ENCODE measurements at regions not wholly inside any gene's neighbourhood (a gene's known extent, or its start where the extent isn't known, plus 50 kb on each side); places are given as distances from the start of the nearest gene placed in this dataset.
"Not testable (repeated sequence)": the region's sequence is repeated elsewhere in the genome, so short reads cannot be mapped to it uniquely, and the experiment has no call there.

DNA sequence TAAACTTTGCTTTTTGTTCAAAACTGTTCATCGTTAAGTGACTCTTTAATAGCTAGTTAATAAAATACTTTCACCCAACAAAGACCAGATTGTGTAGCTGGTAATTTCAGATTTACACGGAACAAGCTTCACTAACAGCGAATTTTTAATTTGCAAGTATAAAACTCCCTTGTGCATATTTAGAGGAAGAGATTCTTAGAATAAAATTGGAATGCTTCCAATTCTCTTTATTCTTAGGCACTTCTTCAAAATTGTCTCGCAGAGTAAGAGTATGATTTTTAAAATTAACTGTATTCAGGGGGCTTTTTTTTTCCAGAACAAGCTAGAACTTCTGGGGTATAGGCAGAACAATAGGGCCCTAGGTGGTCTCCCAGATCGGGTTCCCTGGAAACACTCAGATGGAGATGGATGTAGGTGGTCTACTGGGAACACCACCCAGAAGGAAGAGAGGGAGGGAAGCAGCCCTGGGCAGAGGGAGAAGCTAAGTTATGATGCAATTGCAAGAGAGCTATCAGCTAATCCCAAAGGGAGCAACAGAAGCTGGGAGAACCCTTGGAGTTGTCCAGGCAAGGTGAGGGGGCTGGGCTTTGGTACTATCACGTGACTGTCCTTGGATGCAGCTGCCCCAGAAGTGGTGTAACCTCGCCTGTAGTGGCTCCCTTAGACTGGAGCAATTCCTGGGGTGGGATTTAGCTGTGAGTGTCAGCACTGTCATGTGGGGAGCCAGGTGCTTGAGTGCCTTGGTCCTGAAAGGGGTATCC lies 151.7 kb upstream of the ASB18 start:
- DNase-seq: no peak

DNA sequence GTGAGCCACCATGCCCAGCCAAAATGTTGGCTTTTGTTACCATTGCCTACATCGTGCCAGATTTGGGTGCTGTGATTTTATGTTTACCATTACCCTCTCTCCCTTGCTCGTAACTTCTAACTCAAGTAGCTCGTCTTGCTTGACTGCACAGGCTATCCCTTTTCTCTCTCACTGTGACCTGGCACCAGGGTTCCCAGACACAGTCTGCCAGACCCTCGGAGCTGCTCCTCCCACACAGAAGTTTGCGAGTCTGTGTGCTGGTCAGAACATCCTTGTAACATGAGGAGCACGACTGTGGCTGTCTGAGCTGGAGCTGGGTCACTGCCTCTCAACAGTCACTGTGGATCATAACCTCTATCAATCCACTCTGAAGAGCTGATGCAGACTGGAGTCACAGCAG lies 152.5 kb upstream of the ACKR3 start:
- no peak for DNase-seq

DNA sequence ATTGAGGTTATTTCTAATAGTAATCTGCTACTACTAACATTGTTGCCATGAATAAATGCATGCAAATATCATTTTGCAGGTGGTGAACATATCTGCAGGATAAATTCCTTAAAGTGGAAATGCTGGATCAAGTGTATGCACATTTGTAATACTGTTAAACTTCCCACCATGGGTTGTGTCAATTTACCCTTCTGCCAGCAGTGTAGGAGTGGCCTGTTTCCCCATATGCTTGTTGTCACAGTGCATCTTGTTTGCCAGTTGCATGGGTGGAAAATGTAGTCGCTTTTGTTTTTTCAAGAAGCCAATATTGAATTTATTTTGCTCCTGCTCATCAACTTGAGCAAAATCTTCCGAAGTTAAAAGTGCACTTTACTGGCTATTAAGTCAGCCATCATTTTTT lies 139.0 kb upstream of the ACKR3 start:
- peak; percentile 20 for DNase-seq

DNA sequence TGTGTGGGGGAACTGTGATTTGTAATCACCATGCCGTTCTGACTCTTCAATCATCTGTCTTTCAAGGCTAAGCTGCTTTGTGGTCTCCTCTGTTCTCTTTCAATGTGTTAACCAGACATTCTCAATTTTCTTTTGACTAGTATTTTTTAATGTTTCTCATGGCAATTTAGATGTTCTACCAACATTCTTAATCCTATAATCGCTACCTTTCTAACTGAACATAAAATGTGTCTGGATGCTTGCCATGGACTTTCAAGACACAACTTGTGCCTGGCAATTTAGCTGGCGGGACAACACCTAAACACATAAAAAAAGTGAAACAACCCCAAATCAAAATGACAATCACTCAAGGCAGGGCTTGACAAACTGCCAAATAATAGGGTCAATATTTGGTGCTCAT lies 135.0 kb upstream of the ACKR3 start:
- peak; percentile 90 for DNase-seq

DNA sequence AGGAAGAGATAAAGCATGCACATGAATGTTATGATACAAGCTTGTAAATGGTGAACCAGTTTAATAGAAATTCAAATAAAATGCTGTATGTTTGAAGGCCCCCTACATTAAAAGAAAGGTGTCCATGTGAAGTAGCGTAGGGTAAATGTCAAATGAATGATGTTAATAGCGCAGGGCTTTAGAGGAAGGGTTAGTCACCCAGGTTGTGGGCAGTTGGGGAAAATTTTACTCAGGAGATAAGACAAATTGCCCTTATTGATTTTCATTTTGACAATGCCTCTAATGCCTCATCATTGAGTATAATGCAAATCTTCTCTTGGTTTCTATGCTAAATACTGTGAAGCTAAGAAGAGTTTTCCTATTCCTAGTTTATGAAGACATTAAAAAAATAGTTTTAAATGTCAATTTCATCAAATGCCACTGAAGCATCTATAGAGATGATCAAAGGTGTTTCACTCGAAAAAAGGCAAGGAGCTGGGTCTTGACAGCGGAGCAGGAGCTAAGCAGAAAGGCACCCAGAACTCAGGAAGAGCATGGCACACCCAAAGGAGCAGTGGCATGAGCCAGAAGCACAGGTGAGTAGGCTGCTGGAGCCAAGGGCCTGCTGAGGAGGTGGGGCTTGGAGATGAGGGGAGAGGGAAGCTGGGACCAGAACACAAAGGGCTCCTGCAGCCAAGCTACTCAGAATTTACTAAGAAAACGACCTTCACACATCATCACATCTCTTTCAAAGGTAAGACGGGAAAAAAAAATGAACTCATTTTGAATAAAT lies 129.3 kb upstream of the ACKR3 start:
- DNase-seq: no peak

DNA sequence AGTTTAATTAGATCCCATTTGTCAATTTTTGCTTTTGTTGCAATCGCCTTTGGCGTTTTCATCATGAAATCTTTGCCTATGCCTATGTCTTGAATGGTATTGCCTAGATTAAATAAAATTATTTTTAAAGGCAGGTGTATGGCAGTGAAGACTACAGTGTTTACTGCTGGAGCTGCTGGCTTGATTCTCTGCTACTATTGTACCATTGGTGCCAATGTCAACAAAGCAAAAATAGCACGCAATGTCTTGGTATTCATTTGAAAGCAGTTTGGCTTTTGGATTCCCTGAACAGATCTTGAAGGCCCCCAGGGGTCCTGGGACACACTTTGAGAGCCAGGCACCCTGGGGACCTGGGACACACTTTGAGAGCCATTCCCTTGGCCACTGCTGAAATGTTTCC lies 125.4 kb upstream of the ACKR3 start:
- DNase-seq: no peak

DNA sequence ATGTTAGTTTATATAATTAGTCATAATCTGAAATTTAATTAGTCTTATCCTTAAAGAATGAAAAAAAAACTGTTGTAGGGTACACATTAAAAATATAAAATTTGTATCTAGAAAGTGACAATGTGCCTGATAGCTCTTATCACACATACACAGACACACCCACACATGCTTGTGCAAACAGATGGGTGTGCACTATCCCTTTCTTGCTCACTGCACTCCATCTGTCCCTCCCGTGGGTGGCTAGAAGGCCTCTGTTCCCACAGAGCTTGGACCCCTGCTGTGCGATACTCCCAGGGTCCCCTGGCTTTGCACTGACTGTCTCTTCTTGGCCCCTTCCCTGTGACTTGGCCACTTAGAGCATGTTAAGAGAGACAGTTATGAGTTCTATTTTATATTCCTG lies 123.9 kb upstream of the ACKR3 start:
- no peak for DNase-seq

DNA sequence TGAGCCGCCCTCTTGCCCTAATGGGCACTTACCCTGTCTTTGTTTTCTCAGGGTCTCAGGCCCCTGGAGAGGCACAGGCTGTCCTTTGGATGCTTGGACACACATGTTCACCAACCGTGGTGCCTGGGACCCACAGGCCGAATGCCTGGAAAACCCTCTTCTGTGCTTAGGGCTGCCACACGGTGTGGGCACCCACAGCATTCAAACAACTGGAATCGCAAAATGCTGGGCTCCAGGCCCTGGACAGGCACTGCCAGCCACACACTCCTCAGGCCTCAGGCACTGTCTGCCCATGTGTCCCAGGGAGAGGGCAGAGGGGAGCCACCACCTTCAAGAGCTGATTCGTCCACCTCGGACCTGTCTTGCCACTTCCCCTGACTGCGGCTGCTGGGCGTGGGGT lies 123.1 kb upstream of the ACKR3 start:
- no peak for DNase-seq

DNA sequence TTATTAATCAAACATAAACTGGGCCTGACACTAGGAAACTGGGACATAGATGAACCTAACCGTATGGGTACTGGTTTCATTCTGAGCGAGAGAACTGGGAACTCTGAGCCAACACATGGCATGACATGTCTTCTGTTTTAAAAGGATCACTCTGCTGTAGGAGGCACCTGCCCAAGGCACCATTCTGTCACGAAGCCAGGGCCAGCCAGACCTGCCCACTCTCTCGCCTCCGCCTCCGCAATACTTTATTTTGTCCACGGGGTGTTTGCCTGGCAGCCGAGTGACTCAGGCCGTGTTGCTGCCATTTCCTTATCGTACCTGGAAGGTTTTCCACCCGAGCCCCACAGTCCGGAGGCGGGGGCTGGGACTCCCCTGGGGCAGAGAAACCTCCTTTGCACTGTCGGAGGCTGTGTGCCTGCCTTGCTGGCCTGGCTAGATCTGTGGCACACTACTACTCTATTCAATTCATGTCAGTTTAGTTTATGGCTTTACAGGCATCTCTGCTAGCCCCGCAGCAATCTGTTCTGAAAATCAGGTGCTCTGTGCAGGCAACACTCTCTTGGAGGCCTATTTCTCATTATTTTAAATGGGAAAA lies 120.4 kb upstream of the ACKR3 start:
- no peak for DNase-seq

DNA sequence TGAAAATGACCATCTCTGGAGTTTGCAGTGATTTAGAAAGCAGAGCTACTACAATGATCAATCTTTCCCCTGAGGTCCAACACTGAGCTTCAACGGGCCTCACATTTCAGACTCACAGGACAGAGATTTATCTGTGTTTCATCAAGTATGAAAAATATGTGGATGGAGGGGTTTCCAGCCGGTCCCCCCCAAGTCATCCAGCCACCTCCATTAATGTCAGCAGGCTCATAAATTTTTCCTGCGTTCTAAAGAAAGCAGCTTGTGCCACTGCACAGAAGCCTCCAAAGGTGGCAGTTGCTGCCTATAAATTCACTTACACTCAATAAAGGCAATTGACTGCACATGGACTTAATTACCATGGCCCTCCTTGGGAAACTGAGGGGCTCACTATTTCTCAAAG lies 117.4 kb upstream of the ACKR3 start:
- no peak for DNase-seq

DNA sequence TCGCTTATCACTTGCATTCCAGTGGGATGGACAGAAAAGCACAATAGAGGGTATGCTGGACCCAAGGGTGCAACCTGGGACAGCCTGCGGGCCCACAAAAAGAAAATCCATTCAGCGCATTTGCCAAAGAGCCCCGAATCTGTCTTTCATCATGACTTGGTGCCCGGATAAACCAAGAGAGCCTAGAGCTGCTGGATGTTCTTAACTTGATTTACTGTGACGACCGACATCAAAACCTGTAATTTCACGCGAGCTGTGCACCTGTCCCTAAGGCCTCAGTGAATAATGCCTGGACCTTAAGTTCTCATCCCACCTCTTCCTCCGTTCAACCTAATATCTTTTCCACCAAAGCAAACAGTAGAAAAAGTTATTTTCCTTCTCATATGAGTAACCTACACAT lies 115.5 kb upstream of the ACKR3 start:
- DNase-seq: no peak

DNA sequence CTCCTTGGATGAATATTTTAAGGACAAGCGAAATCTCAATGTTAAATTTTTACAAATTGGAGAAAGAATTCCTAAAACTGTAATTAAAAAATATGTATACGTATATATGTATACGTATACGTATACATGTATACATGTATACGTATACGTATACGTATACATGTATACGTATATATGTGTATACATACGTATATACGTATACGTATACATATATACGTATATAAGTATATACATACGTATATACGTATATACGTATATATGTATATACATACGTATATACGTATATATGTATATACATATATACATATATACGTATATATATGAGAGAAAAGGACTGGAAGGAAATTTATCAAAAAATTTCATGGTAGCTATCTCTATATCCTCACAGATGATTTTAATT lies 110.2 kb upstream of the ACKR3 start:
- no peak for DNase-seq

DNA sequence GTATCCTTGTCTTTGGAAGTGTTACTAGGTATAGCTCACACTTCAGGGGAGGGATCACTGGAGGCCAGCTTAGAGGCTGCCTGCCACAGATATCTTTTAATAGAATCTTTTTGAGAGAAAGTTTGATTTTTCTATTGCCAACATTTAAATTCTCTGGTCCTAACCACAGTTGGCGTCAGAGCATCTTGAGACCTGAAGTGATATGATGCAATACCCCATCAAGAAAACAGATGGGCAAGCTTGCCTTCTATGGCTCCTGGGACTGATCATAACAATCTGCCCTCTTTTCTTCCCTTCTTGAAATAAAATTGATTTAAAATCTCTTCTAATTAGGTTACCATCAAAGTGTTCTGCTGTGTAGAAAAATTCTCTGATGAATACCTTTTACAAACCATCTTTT lies 105.5 kb upstream of the ACKR3 start:
- DNase-seq: no peak

DNA sequence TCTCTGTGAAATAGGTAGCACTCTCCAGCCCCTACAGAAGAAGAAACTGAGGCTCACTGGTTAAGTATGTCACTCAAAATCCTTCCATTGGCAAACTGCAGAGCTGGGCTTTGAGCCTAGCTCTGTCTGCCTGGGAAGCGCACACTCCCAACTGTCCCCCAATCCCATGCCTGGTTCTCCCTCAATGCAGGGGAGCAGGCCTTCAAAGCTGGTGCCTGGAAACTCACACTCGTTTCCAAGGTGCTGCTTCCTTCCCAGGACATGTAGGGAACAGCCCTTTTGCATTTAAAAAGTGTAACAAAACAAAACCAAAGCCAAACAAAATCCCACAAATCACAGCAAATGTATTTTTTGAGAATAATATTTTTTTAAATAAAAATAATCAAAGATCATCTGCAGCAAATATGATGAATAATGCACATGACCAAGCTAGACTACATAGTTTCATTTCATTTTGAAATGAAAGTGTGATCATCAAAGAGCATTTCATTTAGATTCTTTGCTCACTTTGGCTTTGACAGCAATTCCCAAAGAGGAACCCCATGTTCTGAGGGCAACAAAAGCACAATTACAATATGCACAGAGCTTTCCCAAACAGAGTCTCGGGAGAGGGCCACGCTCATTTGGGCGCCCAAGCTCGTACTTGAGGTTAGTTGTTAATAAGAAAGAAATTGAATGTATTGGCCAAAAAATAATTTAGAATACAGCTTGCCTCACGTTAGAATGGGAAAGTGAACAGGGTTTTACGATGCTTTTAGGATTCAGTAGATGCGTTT lies 96.7 kb upstream of the ACKR3 start:
- no peak for DNase-seq

DNA sequence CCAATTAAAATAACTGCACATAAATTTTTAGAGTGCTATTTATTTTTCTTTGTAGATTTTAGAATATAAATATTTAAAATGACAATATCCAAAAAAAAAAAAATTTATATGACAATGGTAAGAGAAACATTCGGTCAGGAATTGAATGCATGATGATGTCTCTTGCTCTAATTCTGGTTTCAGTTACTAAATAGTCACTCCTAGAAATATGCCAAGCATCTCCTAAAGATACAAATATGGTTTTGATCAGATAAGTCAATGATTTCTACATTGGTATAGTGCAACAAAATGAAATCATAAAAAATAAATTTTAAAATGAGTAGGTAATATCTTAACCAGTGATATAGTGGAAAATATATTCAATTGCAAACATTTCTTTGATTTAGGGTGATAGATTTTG lies 95.9 kb upstream of the ACKR3 start:
- DNase-seq: no peak

DNA sequence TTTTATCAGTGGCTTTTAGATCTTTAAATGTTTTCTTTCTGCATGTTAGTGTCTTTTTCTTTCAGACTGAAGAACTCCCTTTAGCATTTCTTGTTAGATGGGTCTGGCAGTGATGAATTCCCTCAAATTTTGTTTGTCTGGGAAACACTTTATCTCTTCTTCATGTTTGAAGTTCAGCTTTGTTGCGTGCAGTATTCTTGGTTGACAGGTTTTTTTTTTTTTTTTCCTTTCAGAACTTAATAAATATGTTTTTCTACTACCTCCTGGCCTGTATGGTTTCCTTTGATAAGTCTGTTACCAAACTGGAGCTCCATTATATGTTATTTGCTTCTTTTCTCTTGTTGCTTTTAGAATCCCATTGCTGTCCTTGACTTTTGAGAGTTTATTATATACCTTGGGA lies 89.8 kb upstream of the ACKR3 start:
- no peak for DNase-seq

DNA sequence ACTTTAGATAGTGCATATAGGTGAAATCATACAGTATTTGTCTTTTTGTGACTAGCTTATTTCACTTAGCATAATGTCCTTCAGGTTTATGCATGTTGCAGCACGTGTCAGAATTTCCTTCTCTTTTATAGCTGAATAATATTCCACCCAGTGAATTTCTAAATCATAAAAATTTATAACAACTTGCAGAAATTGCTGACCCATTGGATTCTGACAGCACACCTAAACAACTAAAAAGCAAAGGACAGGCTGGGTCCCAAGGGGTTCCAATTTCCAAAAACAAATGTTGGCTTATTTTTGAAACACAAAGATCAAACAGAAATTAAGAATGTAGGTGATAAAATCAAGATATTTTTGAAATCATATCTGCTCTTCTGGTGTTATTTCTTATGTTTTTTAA lies 86.5 kb upstream of the ACKR3 start:
- no peak for DNase-seq

DNA sequence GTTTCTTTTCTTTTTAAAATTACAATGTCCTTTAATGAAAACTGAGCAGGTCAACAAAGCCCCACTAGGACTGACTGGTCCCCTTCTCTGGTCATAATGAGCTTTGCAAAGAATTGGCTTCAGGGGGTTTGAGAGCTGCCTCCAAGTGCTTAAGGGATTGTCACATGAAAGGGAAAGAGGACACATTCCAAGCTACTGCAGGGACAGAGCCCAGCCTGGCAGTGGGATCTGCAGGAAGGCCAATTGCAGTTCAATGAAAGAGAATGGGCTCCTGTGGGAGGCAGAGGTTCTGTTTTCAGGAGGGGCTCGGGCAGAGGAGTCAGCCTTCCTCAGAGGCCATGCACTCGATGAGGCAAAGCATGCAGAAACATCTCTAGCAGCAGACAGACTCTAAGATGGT lies 84.1 kb upstream of the ACKR3 start:
- DNase-seq: no peak

DNA sequence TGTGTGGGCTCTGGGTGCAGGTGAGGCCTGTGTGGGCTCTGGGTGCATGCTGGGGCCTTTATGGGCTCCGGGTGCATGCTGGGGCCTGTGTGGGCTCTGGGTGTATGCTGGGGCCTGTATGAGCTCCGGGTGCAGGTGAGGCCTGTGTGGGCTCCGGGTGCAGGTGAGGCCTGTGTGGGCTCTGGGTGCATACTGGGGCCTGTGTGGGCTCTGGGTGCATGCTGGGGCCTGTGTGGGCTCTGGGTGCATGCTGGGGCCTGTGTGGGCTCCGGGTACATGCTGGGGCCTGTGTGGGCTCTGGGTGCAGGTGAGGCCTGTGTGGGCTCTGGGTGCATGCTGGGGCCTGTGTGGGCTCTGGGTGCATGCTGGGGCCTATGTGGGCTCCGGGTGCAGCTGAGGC lies 80.5 kb upstream of the ACKR3 start:
- DNase-seq: not testable (repeated sequence)

DNA sequence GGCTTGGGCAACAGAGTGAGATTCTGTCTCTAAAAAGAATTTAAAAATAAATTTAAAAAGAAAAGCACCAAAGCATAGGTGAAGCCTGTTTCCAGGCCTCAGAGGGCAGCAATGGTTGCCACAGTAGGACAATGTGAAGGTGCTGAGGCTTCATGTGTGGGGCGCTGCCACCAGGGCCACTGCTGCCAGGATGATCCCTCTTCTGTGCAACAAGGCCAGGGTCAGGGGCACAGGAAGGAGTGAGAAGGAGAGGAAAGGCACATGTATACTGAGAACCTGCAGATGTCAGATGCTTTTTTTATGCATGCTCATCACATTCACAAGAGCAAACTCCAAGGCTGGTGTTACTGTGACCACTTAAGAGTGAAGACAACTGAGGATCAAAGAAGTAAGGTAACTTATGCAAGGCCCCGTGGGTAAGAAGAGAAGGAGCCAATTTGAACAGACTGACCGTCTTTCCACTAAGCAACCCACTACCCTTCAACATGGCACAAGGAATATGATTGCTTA lies 79.7 kb upstream of the ACKR3 start:
- DNase-seq: no peak

DNA sequence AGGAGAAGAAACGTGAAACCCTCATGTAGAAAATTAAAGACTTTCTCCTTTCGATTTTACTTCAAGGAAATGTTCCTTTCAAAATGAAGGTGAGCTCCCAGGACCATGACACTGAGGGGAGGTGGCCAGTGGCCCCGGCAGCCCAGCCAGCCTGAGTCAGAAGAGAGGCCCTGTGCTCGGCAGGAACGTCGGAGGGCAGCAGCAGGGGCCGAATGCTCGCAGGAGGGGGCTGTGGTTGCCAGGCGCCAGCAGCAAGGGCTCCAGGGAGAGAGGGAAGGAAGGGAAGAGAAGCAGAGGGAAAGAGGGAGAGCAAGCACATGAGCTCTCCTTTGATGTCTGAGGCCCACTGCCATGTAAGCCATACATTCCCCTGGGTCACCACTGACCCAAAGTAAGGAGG lies 73.3 kb upstream of the ACKR3 start:
- no peak for DNase-seq

DNA sequence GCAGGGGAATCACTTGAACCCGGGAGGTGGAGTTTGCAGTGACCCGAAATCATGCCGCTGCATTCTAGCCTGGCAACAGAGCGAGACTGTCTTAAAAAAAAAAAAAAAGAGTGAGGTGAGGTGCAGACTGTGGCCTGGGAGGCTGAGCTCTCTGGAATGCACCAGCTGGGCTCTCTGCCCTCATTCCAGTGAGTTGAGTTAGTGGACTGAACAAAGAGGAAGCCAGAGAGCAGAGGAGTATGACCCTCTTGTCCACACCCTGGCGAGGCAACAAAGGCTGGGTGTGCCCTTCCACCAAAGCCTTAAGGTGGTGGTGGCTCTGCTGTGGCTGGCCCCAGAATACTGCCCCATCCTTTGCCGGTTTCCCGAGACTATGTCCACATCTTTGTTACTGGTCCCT lies 71.3 kb upstream of the ACKR3 start:
- DNase-seq: no peak
